ENCODE measurements at regions not wholly inside any gene's neighbourhood (a gene's known extent, or its start where the extent isn't known, plus 50 kb on each side); places are given as distances from the start of the nearest gene placed in this dataset.
A peak's percentile ranks its signal among the peaks of the same experiment; 100 is the strongest.

GRCh38 chr9:99398241-99398640, 176.2 kb downstream of the SEC61B start:
- Histone ChIP-seq H3K27me3 (no peaks in the 10 kb centered on the region), H3K4me3 (no peak overlapping the region), H3K36me3 (no peaks in the 10 kb centered on the region), H3K4me1 (no peaks in the 10 kb centered on the region), H3K27ac (no peak overlapping the region), H3K9me3 (no peaks in the 10 kb centered on the region)
- intact Hi-C loops (cut with DNase I), result no loop called here
- DNase-seq, result no peak
- 69 to 90% methylated on average over 2 of the region's 2 CpGs for WGBS, 2 donors
- TF ChIP-seq POLR2A (IDR thresholded peaks at IDR 0.05), result no peak
- no peak for TF ChIP-seq CTCF (IDR thresholded peaks at IDR 0.05)

- H3K9me3 ChIP-seq, result no peaks in the 10 kb centered on the region
- H3K27ac ChIP-seq, result peak overlapping the region in 1 of 4 donors; percentile 7
- no peaks in the 10 kb centered on the region for H3K36me3 ChIP-seq
- H3K27me3 ChIP-seq, result no peaks in the 10 kb centered on the region
- WGBS, 2 donors, result 90 to 91% methylated on average over 4 to 5 of the region's 5 CpGs
- TF ChIP-seq POLR2A (IDR thresholded peaks at IDR 0.05) (no peak), CTCF (IDR thresholded peaks at IDR 0.05) (no peak)
- H3K4me3 ChIP-seq, result no peak overlapping the region
- no peak for DNase-seq
- intact Hi-C loops (cut with DNase I), result no loop called here
- H3K4me1 ChIP-seq, result no peaks in the 10 kb centered on the region
Observed at GRCh38 chr9:99399474-99399873, 177.4 kb downstream of the SEC61B start.

- Histone ChIP-seq H3K27ac (peak overlapping the region in 1 of 4 donors; percentile 65), H3K36me3 (no peaks in the 10 kb centered on the region), H3K4me1 (no peaks in the 10 kb centered on the region), H3K4me3 (no peak overlapping the region), H3K9me3 (no peaks in the 10 kb centered on the region), H3K27me3 (no peaks in the 10 kb centered on the region)
- TF ChIP-seq CTCF (IDR thresholded peaks at IDR 0.05) (no peak), POLR2A (IDR thresholded peaks at IDR 0.05) (no peak)
- no peak for DNase-seq
- WGBS, 2 donors, result 73 to 77% methylated on average over 4 of the region's 5 CpGs
- intact Hi-C loops (cut with DNase I), result no loop called here
Observed at GRCh38 chr9:99400184-99400731, 178.2 kb downstream of the SEC61B start.

- Histone ChIP-seq H3K4me3 (no peak overlapping the region), H3K4me1 (no peaks in the 10 kb centered on the region), H3K36me3 (no peaks in the 10 kb centered on the region), H3K9me3 (no peaks in the 10 kb centered on the region), H3K27me3 (no peaks in the 10 kb centered on the region), H3K27ac (no peak overlapping the region)
- no peak for DNase-seq
- intact Hi-C loops (cut with DNase I), result no loop called here
- WGBS, 2 donors, result 77 to 80% methylated on average over 3 of the region's 3 CpGs
- TF ChIP-seq POLR2A (IDR thresholded peaks at IDR 0.05) (no peak), CTCF (IDR thresholded peaks at IDR 0.05) (no peak)
Observed at GRCh38 chr9:99401680-99402504, 179.8 kb downstream of the SEC61B start.

- Histone ChIP-seq H3K27me3 (no peaks in the 10 kb centered on the region), H3K27ac (no peak overlapping the region), H3K9me3 (no peaks in the 10 kb centered on the region), H3K4me3 (no peak overlapping the region), H3K4me1 (no peaks in the 10 kb centered on the region), H3K36me3 (no peaks in the 10 kb centered on the region)
- no peak for DNase-seq
- WGBS, 2 donors, result 43 to 63% methylated on average over 1 of the region's 1 CpG
- intact Hi-C loops (cut with DNase I), result no loop called here
- TF ChIP-seq POLR2A (IDR thresholded peaks at IDR 0.05) (no peak), CTCF (IDR thresholded peaks at IDR 0.05) (no peak)
Observed at GRCh38 chr9:99403371-99403770, 181.3 kb downstream of the SEC61B start.
